ENCODE measurements at regions not wholly inside any gene's neighbourhood (a gene's known extent, or its start where the extent isn't known, plus 50 kb on each side); places are given as distances from the start of the nearest gene placed in this dataset.

GRCh38 chr6:169862892-169863525 lies 111.6 kb downstream of the ERMARD start:
- Histone ChIP-seq H3K4me3 (no peak overlapping the region), H3K4me1 (ENCODE audit: control insufficient read depth in 5 of 5, insufficient read depth in 5 of 5, low read length in 5 of 5) (peaks cover 0 to 16% (median 5%) of the 10 kb centered on the region in 5 donors), H3K9ac (ENCODE audit: insufficient read depth in 1 of 2, low read length in 2 of 2) (no peak overlapping the region), H3K27ac (ENCODE audit: low read depth in 1 of 2, low read length in 1 of 2) (peak overlapping the region in 1 of 2 donors; percentile 4), H3K36me3 (ENCODE audit: control insufficient read depth in 4 of 4, insufficient read depth in 4 of 4, low read length in 4 of 4) (no peaks in the 10 kb centered on the region), H3K27me3 (ENCODE audit: control insufficient read depth in 3 of 3, insufficient read depth in 3 of 3, low read length in 2 of 3) (peaks cover 0 to 10% (median 0%) of the 10 kb centered on the region in 3 donors), H3K9me3 (ENCODE audit: control insufficient read depth in 4 of 4, insufficient read depth in 3 of 4, low read length in 3 of 4) (peaks cover 0 to 6% (median 0%) of the 10 kb centered on the region in 4 donors)
- no peak for TF ChIP-seq CTCF (IDR thresholded peaks at IDR 0.05; ENCODE audit: control extremely low read depth, extremely low read depth)
- ATAC-seq (ENCODE audit: insufficient read depth, low FRiP score) (no peak), DNase-seq (no peak)
- 82 to 90% methylated on average over 20 of the region's 20 CpGs for WGBS, 2 donors

- Histone ChIP-seq H3K4me1 (ENCODE audit: control insufficient read depth in 5 of 5, insufficient read depth in 5 of 5, low read length in 5 of 5) (peaks cover 0 to 16% (median 5%) of the 10 kb centered on the region in 5 donors), H3K4me3 (no peak overlapping the region), H3K9me3 (ENCODE audit: control insufficient read depth in 4 of 4, insufficient read depth in 3 of 4, low read length in 3 of 4) (peaks cover 0 to 12% (median 0%) of the 10 kb centered on the region in 4 donors), H3K27ac (ENCODE audit: low read depth in 1 of 2, low read length in 1 of 2) (peak overlapping the region in 1 of 2 donors; percentile 65), H3K36me3 (ENCODE audit: control insufficient read depth in 4 of 4, insufficient read depth in 4 of 4, low read length in 4 of 4) (no peaks in the 10 kb centered on the region), H3K9ac (ENCODE audit: insufficient read depth in 1 of 2, low read length in 2 of 2) (no peak overlapping the region), H3K27me3 (ENCODE audit: control insufficient read depth in 3 of 3, insufficient read depth in 3 of 3, low read length in 2 of 3) (peaks cover 0 to 10% (median 0%) of the 10 kb centered on the region in 3 donors)
- peak in 2 of 3 donors; percentile 59 to 70 for DNase-seq
- no peak for ATAC-seq (ENCODE audit: insufficient read depth, low FRiP score)
- TF ChIP-seq CTCF (IDR thresholded peaks at IDR 0.05; ENCODE audit: control extremely low read depth, extremely low read depth) = no peak
- WGBS, 2 donors = 60 to 71% methylated on average over 17 of the region's 17 CpGs
Observed at GRCh38 chr6:169862043-169862891, 110.8 kb downstream of the ERMARD start.

GRCh38 chr6:169861431-169862042 lies 110.1 kb downstream of the ERMARD start:
- DNase-seq (peak in 2 of 3 donors; percentile 13 to 15), ATAC-seq (ENCODE audit: insufficient read depth, low FRiP score) (no peak)
- H3K4me1 ChIP-seq (ENCODE audit: control insufficient read depth in 5 of 5, insufficient read depth in 5 of 5, low read length in 5 of 5) = peaks cover 0 to 16% (median 5%) of the 10 kb centered on the region in 5 donors
- no peak for TF ChIP-seq CTCF (IDR thresholded peaks at IDR 0.05; ENCODE audit: control extremely low read depth, extremely low read depth)
- H3K27me3 ChIP-seq (ENCODE audit: control insufficient read depth in 3 of 3, insufficient read depth in 3 of 3, low read length in 2 of 3) = peaks cover 0 to 10% (median 0%) of the 10 kb centered on the region in 3 donors
- no peak overlapping the region for H3K9ac ChIP-seq (ENCODE audit: insufficient read depth in 1 of 2, low read length in 2 of 2)
- H3K4me3 ChIP-seq = no peak overlapping the region
- H3K27ac ChIP-seq (ENCODE audit: low read depth in 1 of 2, low read length in 1 of 2) = peak overlapping the region in 1 of 2 donors; percentile 65
- 72 to 73% methylated on average over 17 of the region's 17 CpGs for WGBS, 2 donors
- H3K36me3 ChIP-seq (ENCODE audit: control insufficient read depth in 4 of 4, insufficient read depth in 4 of 4, low read length in 4 of 4) = no peaks in the 10 kb centered on the region
- peaks cover 0 to 15% (median 0%) of the 10 kb centered on the region in 4 donors for H3K9me3 ChIP-seq (ENCODE audit: control insufficient read depth in 4 of 4, insufficient read depth in 3 of 4, low read length in 3 of 4)

Data from lung (tissue), 11 donors.